ENCODE measurements at regions not wholly inside any gene's neighbourhood (a gene's known extent, or its start where the extent isn't known, plus 50 kb on each side); places are given as distances from the start of the nearest gene placed in this dataset.

- no TSS peak for BruUV-seq (replicated peaks)
- in situ Hi-C loops (cut with HindIII; ENCODE audit: low pct_unique_long_range_greater_than_20kb, low sequenced_read_pairs), result no loop called here
- no peaks in the 10 kb centered on the region for H3K27me3 ChIP-seq (ENCODE audit: control insufficient read depth, insufficient read depth, low read length)
- no peak overlapping the region for H3K4me3 ChIP-seq (ENCODE audit: low read depth in 2 of 2, low read length in 2 of 2)
- DNase-seq (ENCODE audit: low read depth, low spot score), result no peak
- H3K9me3 ChIP-seq (ENCODE audit: control insufficient read depth, insufficient read depth, low read depth, low read length), result no peaks in the 10 kb centered on the region
- no peak overlapping the region for H3K27ac ChIP-seq (ENCODE audit: low read length)
- H3K36me3 ChIP-seq (ENCODE audit: control insufficient read depth, insufficient read depth, low read length), result no peaks in the 10 kb centered on the region
- no peak for ATAC-seq
- ChIA-PET CTCF (no interaction called here), POLR2A (no interaction called here)
- intact Hi-C loops (cut with micrococcal nuclease; ENCODE audit: unreplicated experiment), result no loop called here
- H3K4me1 ChIP-seq (ENCODE audit: control insufficient read depth, insufficient read depth, low read length), result no peaks in the 10 kb centered on the region
- TF ChIP-seq TCF7L2 (IDR thresholded peaks at IDR 0.05; ENCODE audit: low read depth, low read length) (no peak), REST (IDR thresholded peaks at IDR 0.05; ENCODE audit: insufficient read depth in 1 of 2, low read depth in 2 of 2, low read length in 1 of 2) (no peak), CTCF (IDR thresholded peaks at IDR 0.05) (no peak), SIN3A (IDR thresholded peaks at IDR 0.05; ENCODE audit: borderline replicate concordance, insufficient read depth, low read depth, low read length) (no peak), POLR2AphosphoS5 (IDR thresholded peaks at IDR 0.05; ENCODE audit: low read depth, low read length) (no peak)
Observed at GRCh38 chr1:199362996-199363395, 664.5 kb upstream of the NR5A2 start.

GRCh38 chr1:199373139-199373538 lies 654.4 kb upstream of the NR5A2 start:
- ATAC-seq, result no peak
- TF ChIP-seq REST (IDR thresholded peaks at IDR 0.05; ENCODE audit: insufficient read depth in 1 of 2, low read depth in 2 of 2, low read length in 1 of 2) (no peak), SIN3A (IDR thresholded peaks at IDR 0.05; ENCODE audit: borderline replicate concordance, insufficient read depth, low read depth, low read length) (no peak), TCF7L2 (IDR thresholded peaks at IDR 0.05; ENCODE audit: low read depth, low read length) (no peak), CTCF (IDR thresholded peaks at IDR 0.05) (no peak)

More at GRCh38 chr1:199373139-199373538, 654.4 kb upstream of the NR5A2 start:
- Histone ChIP-seq H3K4me3 (ENCODE audit: low read depth in 2 of 2, low read length in 2 of 2) (no peak overlapping the region), H3K27me3 (ENCODE audit: control insufficient read depth, insufficient read depth, low read length) (no peaks in the 10 kb centered on the region), H3K4me1 (ENCODE audit: control insufficient read depth, insufficient read depth, low read length) (no peaks in the 10 kb centered on the region), H3K36me3 (ENCODE audit: control insufficient read depth, insufficient read depth, low read length) (no peaks in the 10 kb centered on the region; the same call in 1 of the 2 replicates), H3K9me3 (ENCODE audit: control insufficient read depth, insufficient read depth, low read depth, low read length) (no peaks in the 10 kb centered on the region), H3K27ac (ENCODE audit: low read length) (no peak overlapping the region)
- intact Hi-C loops (cut with micrococcal nuclease; ENCODE audit: unreplicated experiment), result no loop called here
- no peak for DNase-seq (ENCODE audit: low read depth, low spot score)
- in situ Hi-C loops (cut with HindIII; ENCODE audit: low pct_unique_long_range_greater_than_20kb, low sequenced_read_pairs), result no loop called here
- BruUV-seq (replicated peaks), result no TSS peak
- ChIA-PET CTCF (no interaction called here), POLR2A (no interaction called here)
